ENCODE measurements at regions not wholly inside any gene's neighbourhood (a gene's known extent, or its start where the extent isn't known, plus 50 kb on each side); places are given as distances from the start of the nearest gene placed in this dataset.

DNA sequence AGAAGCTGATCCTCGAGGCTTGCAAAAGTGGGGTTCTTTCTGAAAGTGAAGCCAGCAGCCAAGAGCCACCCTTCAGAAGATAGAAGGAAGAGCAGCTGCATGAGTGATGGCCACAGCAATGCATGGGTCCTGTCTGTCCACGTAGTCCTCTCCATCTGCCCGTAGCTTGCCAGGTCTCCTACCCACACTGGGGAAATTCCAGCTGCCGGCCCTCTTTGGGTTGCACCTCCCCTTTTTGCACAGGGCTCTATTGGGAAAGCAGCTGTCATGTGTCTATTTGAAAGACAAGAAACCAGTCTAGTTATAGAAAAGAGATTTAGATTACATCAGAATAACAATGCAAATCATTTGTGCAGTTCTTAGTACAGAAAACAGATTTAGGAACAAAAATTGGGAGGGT is 204.4 kb downstream of the GIPC2 start:
- intact Hi-C loops (cut with micrococcal nuclease) (no loop called here), in situ Hi-C loops (cut with MboI) (no loop called here)
- no peak overlapping the region for H2AFZ ChIP-seq (ENCODE audit: low read depth, low read length)
- no peak for ATAC-seq
- no peaks in the 10 kb centered on the region for H3K9me1 ChIP-seq (ENCODE audit: control insufficient read depth, insufficient read depth, low read length)
- TF ChIP-seq MAFF (IDR thresholded peaks at IDR 0.05; ENCODE audit: low read length): no peak
- ChIA-PET CTCF (ENCODE audit: low intra/inter-chr PET ratio) (no interaction called here), POLR2A (no interaction called here)
- H3K27me3 ChIP-seq (ENCODE audit: control insufficient read depth in 2 of 2, insufficient read depth in 2 of 2, low read length in 2 of 2): no peaks in the 10 kb centered on the region
- no peaks in the 10 kb centered on the region for H3K36me3 ChIP-seq (ENCODE audit: control insufficient read depth, insufficient read depth, low read length)
- H3K27ac ChIP-seq (ENCODE audit: extremely low read depth, low read depth, low read length): no peak overlapping the region
- no peaks in the 10 kb centered on the region for H3K79me2 ChIP-seq (ENCODE audit: control insufficient read depth, insufficient read depth, low read length)
- FAIRE-seq: no peak
- no peak overlapping the region for H3K4me2 ChIP-seq (ENCODE audit: insufficient read depth, low read length)
- H3K4me1 ChIP-seq (replicated peaks in 1 of 2; ENCODE audit: control insufficient read depth in 2 of 2, insufficient read depth in 2 of 2, low read length in 2 of 2): no peaks in the 10 kb centered on the region
- H3K9ac ChIP-seq (ENCODE audit: insufficient read depth in 1 of 2, low read depth in 2 of 2, low read length in 2 of 2): no peak overlapping the region
- H3K9me3 ChIP-seq (replicated peaks; ENCODE audit: control insufficient read depth, insufficient read depth, low read depth, low read length): no peaks in the 10 kb centered on the region
- H3K4me3 ChIP-seq: no peak overlapping the region
- BruUV-seq (replicated peaks): no TSS peak
- no peaks in the 10 kb centered on the region for H4K20me1 ChIP-seq (replicated peaks; ENCODE audit: control insufficient read depth, insufficient read depth, low read length)
- no peak for DNase-seq (ENCODE audit: extremely low read depth in 1 of 4, low spot score in 3 of 4)
- WGBS (ENCODE audit: insufficient coverage, low coverage, missing lambda C conversion rate): 0% methylated on average over 3 of the region's 4 CpGs

DNA sequence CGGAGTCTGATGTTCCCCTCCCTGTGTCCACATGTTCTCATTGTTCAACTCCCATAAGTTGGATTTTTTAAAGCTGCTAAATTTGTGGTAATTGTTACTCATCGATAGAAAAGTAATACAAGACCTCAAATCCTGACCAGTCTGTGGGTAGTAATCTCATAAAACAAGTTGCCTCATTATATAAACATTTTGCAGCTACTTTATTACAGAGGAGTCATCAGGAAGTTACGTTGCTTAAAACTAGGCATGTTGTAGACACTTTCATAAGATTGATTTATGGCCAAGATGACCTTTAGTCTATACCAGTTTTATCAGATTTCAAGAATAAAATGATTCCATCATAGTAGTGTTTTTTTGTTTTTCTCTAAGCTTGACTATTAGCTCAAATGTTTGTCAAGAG is 208.8 kb downstream of the GIPC2 start:
- ChIA-PET CTCF (ENCODE audit: low intra/inter-chr PET ratio) (interaction anchor here (0.7 kb wide), 1 partner anchor 1006 kb away, joined by 3 read pairs; no protein-coding TSS in a partner anchor), POLR2A (no interaction called here)
- Histone ChIP-seq H3K4me1 (replicated peaks in 1 of 2; ENCODE audit: control insufficient read depth in 2 of 2, insufficient read depth in 2 of 2, low read length in 2 of 2) (no peaks in the 10 kb centered on the region), H3K9me1 (ENCODE audit: control insufficient read depth, insufficient read depth, low read length) (no peaks in the 10 kb centered on the region), H3K27me3 (ENCODE audit: control insufficient read depth in 2 of 2, insufficient read depth in 2 of 2, low read length in 2 of 2) (no peaks in the 10 kb centered on the region), H3K27ac (ENCODE audit: extremely low read depth, low read depth, low read length) (no peak overlapping the region), H3K79me2 (ENCODE audit: control insufficient read depth, insufficient read depth, low read length) (no peaks in the 10 kb centered on the region), H4K20me1 (replicated peaks; ENCODE audit: control insufficient read depth, insufficient read depth, low read length) (no peaks in the 10 kb centered on the region), H3K9me3 (replicated peaks; ENCODE audit: control insufficient read depth, insufficient read depth, low read depth, low read length) (0 out of 2 replicates have a peak, but pooled peaks cover 2% of the 10 kb centered on the region), H2AFZ (ENCODE audit: low read depth, low read length) (no peak overlapping the region), H3K36me3 (ENCODE audit: control insufficient read depth, insufficient read depth, low read length) (no peaks in the 10 kb centered on the region), H3K4me3 (no peak overlapping the region), H3K9ac (ENCODE audit: insufficient read depth in 1 of 2, low read depth in 2 of 2, low read length in 2 of 2) (no peak overlapping the region), H3K4me2 (ENCODE audit: insufficient read depth, low read length) (no peak overlapping the region)
- FAIRE-seq (no peak), DNase-seq (ENCODE audit: extremely low read depth in 1 of 4, low spot score in 3 of 4) (no peak), ATAC-seq (no peak)
- in situ Hi-C loops (cut with MboI): no loop called here
- intact Hi-C loops (cut with micrococcal nuclease): no loop called here
- TF ChIP-seq, protein P1, sequence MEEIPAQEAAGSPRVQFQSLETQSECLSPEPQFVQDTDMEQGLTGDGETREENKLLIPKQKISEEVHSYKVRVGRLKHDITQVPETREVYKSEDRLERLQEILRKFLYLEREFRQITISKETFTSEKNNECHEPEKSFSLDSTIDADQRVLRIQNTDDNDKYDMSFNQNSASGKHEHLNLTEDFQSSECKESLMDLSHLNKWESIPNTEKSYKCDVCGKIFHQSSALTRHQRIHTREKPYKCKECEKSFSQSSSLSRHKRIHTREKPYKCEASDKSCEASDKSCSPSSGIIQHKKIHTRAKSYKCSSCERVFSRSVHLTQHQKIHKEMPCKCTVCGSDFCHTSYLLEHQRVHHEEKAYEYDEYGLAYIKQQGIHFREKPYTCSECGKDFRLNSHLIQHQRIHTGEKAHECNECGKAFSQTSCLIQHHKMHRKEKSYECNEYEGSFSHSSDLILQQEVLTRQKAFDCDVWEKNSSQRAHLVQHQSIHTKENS (CRISPR knock-in tag; IDR thresholded peaks at IDR 0.05): no peak
- 0% methylated on average over 2 of the region's 3 CpGs for WGBS (ENCODE audit: insufficient coverage, low coverage, missing lambda C conversion rate)
- BruUV-seq (replicated peaks): no TSS peak

All from K562 (cell line).